Gastroesophageal sphincter (tissue), 4 donors: ENCODE measurements at regions not wholly inside any gene's neighbourhood (a gene's known extent, or its start where the extent isn't known, plus 50 kb on each side); places are given as distances from the start of the nearest gene placed in this dataset.
"Not testable (repeated sequence)": the region's sequence is repeated elsewhere in the genome, so short reads cannot be mapped to it uniquely, and the experiment has no call there.

ENCODE experiments used
- ATAC-seq: fragments of 150-250 bp; one replicate; pipeline ENCODE4 v1.9.1; 2016; ENCODE audit warnings: mild to moderate bottlenecking, moderate library complexity
- H3K27ac ChIP-seq, 4 donors: fragments of 200-600 bp; sonication (generic) in 3 of 4; 1 replicate in 3 of 4; 2 replicates in 1 of 4; pipeline ENCODE4 v1.5.1; 2016 to 2019
- H3K27me3 ChIP-seq: fragments of 200-600 bp; sonication (generic); one replicate; pipeline ENCODE4 v1.5.1; 2019
- H3K36me3 ChIP-seq, 2 donors: fragments of 200-600 bp; sonication (generic); one replicate each; pipeline ENCODE4 v1.5.1; 2019; ENCODE audit warnings: control low read depth in 1 of 2
- H3K4me1 ChIP-seq, 3 donors: fragments of 200-600 bp; sonication (generic); 1 replicate in 2 of 3; 2 replicates in 1 of 3; pipeline ENCODE4 v1.5.1; 2016 to 2019; ENCODE audit warnings: control low read depth in 2 of 3
- H3K4me3 ChIP-seq, 2 donors: fragments of 200-600 bp; sonication (generic); one replicate each; pipeline ENCODE4 v1.5.1; 2019; ENCODE audit warnings: mild to moderate bottlenecking in 1 of 2, moderate library complexity in 1 of 2
- H3K9me3 ChIP-seq, 3 donors: fragments of 200-600 bp; sonication (generic); one replicate each; pipeline ENCODE4 v1.5.1; 2017 to 2019; ENCODE audit warnings: control low read depth in 2 of 3
- CTCF ChIP-seq, 4 experiments: fragments of 200-600 bp in 2 of 4; fragments of 450-650 bp in 2 of 4; sonication (generic) in 1 of 4; IDR thresholded peaks; one replicate each; pipeline ENCODE4 v1.5.1; 2017 to 2019; ENCODE audit warnings: antibody characterized with exemption in 4 of 4, mild to moderate bottlenecking in 2 of 4, moderate library complexity in 2 of 4
- EP300 ChIP-seq: sonication (generic); formaldehyde crosslinking; IDR thresholded peaks from one replicate; pipeline ENCODE4 v1.6.1; 2017; ENCODE audit warnings: antibody characterized with exemption, mild to moderate bottlenecking
- POLR2A ChIP-seq, 2 donors: fragments of 450-650 bp; IDR thresholded peaks; one replicate each; pipeline ENCODE4 v1.6.1; 2017; ENCODE audit warnings: antibody characterized with exemption in 2 of 2, mild to moderate bottlenecking in 2 of 2, moderate library complexity in 1 of 2
- POLR2AphosphoS5 ChIP-seq: sonication (generic); formaldehyde crosslinking; IDR thresholded peaks from one replicate; pipeline ENCODE4 v1.6.1; 2017; ENCODE audit warnings: antibody characterized with exemption
- WGBS, 2 donors: methylation state at CpG; one replicate each; pipeline ENCODE4 v1.1.5; 2018; ENCODE audit warnings: low coverage in 1 of 2; 5-methylcytosine and 5-hydroxymethylcytosine counted together

GRCh38 chr2:59174536-59175243, 933.6 kb upstream of the FANCL start:
- WGBS, 2 donors: 76 to 87% methylated on average over 8 of the region's 13 CpGs

GRCh38 chr2:59173325-59173724, 932.2 kb upstream of the FANCL start:
- Histone ChIP-seq H3K4me3 (no peak overlapping the region), H3K9me3 (no peaks in the 10 kb centered on the region), H3K27me3 (no peaks in the 10 kb centered on the region), H3K36me3 (no peaks in the 10 kb centered on the region), H3K27ac (no peak overlapping the region), H3K4me1 (no peaks in the 10 kb centered on the region)
- WGBS, 2 donors: 93 to 94% methylated on average over 3 to 8 of the region's 8 CpGs
- no peak for ATAC-seq
- TF ChIP-seq CTCF (IDR thresholded peaks at IDR 0.05) (no peak), EP300 (no peak), POLR2AphosphoS5 (no peak), POLR2A (IDR thresholded peaks at IDR 0.05) (no peak)

More at GRCh38 chr2:59174536-59175243, 933.6 kb upstream of the FANCL start:
- Histone ChIP-seq H3K4me1 (no peaks in the 10 kb centered on the region), H3K36me3 (no peaks in the 10 kb centered on the region), H3K27me3 (no peaks in the 10 kb centered on the region), H3K4me3 (no peak overlapping the region), H3K27ac (no peak overlapping the region), H3K9me3 (no peaks in the 10 kb centered on the region)
- TF ChIP-seq POLR2A (IDR thresholded peaks at IDR 0.05): no peak
- TF ChIP-seq EP300: no peak
- TF ChIP-seq POLR2AphosphoS5: no peak
- no peak for TF ChIP-seq CTCF (IDR thresholded peaks at IDR 0.05)
- no peak for ATAC-seq

- no peaks in the 10 kb centered on the region for H3K4me1 ChIP-seq
- no peaks in the 10 kb centered on the region for H3K9me3 ChIP-seq
- no peak for TF ChIP-seq CTCF (IDR thresholded peaks at IDR 0.05)
- TF ChIP-seq POLR2A (IDR thresholded peaks at IDR 0.05): no peak
- no peak for TF ChIP-seq EP300
- no peak for TF ChIP-seq POLR2AphosphoS5
- no peaks in the 10 kb centered on the region for H3K36me3 ChIP-seq
- no peak overlapping the region for H3K4me3 ChIP-seq
- no peaks in the 10 kb centered on the region for H3K27me3 ChIP-seq
- H3K27ac ChIP-seq: no peak overlapping the region
- no peak for ATAC-seq
Measured at GRCh38 chr2:59171019-59171418, 929.9 kb upstream of the FANCL start.

GRCh38 chr2:59168766-59169165, 927.6 kb upstream of the FANCL start:
- no peak for TF ChIP-seq POLR2A (IDR thresholded peaks at IDR 0.05)
- TF ChIP-seq POLR2AphosphoS5: no peak
- TF ChIP-seq EP300: no peak
- TF ChIP-seq CTCF (IDR thresholded peaks at IDR 0.05): no peak
- Histone ChIP-seq H3K4me3 (no peak overlapping the region), H3K27ac (no peak overlapping the region), H3K9me3 (no peaks in the 10 kb centered on the region), H3K36me3 (no peaks in the 10 kb centered on the region), H3K27me3 (no peaks in the 10 kb centered on the region), H3K4me1 (no peaks in the 10 kb centered on the region)
- 97 to 98% methylated on average over 4 of the region's 4 CpGs for WGBS, 2 donors
- ATAC-seq: no peak

GRCh38 chr2:59167514-59167913, 926.4 kb upstream of the FANCL start:
- Histone ChIP-seq H3K36me3 (no peaks in the 10 kb centered on the region), H3K9me3 (no peaks in the 10 kb centered on the region), H3K4me1 (no peaks in the 10 kb centered on the region), H3K27me3 (no peaks in the 10 kb centered on the region), H3K27ac (no peak overlapping the region), H3K4me3 (no peak overlapping the region)
- 64% methylated on average over 2 of the region's 2 CpGs; no CpG with 5 or more reads in 1 of the 2 donors for WGBS, 2 donors
- TF ChIP-seq EP300 (no peak), POLR2AphosphoS5 (no peak)
- no peak for ATAC-seq

GRCh38 chr2:59157908-59158307, 916.8 kb upstream of the FANCL start:
- H3K27ac ChIP-seq, H3K4me3 ChIP-seq, H3K27me3 ChIP-seq, H3K36me3 ChIP-seq, H3K4me1 ChIP-seq, H3K9me3 ChIP-seq, ATAC-seq: not testable (repeated sequence)
- 58 to 100% methylated on average over 1 of the region's 1 CpG for WGBS, 2 donors
